ENCODE measurements at regions not wholly inside any gene's neighbourhood (a gene's known extent, or its start where the extent isn't known, plus 50 kb on each side); places are given as distances from the start of the nearest gene placed in this dataset.

DNA sequence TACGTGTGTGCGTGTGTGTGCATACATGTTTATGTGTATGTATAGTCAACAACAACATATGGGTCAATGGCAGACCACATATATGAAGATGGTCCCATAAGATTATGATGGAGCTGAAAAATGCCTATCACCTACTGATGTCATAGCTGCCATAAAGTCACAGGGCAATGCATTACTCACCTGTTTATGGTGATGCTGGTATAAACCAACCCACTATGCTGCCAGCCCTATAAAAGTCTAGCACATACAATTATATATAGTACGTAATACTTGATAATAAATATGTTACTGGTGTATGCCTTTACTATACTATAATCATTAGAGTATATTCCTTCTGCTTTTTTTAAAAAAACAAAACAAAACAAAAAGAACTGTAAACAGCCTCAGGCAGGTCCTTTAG is 148.4 kb upstream of the ARID1B start (continued):
- TF ChIP-seq, protein P1, sequence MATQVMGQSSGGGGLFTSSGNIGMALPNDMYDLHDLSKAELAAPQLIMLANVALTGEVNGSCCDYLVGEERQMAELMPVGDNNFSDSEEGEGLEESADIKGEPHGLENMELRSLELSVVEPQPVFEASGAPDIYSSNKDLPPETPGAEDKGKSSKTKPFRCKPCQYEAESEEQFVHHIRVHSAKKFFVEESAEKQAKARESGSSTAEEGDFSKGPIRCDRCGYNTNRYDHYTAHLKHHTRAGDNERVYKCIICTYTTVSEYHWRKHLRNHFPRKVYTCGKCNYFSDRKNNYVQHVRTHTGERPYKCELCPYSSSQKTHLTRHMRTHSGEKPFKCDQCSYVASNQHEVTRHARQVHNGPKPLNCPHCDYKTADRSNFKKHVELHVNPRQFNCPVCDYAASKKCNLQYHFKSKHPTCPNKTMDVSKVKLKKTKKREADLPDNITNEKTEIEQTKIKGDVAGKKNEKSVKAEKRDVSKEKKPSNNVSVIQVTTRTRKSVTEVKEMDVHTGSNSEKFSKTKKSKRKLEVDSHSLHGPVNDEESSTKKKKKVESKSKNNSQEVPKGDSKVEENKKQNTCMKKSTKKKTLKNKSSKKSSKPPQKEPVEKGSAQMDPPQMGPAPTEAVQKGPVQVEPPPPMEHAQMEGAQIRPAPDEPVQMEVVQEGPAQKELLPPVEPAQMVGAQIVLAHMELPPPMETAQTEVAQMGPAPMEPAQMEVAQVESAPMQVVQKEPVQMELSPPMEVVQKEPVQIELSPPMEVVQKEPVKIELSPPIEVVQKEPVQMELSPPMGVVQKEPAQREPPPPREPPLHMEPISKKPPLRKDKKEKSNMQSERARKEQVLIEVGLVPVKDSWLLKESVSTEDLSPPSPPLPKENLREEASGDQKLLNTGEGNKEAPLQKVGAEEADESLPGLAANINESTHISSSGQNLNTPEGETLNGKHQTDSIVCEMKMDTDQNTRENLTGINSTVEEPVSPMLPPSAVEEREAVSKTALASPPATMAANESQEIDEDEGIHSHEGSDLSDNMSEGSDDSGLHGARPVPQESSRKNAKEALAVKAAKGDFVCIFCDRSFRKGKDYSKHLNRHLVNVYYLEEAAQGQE (IDR thresholded peaks at IDR 0.05; ENCODE audit: low read depth): no peak
- no peak for TF ChIP-seq POLR2A (IDR thresholded peaks at IDR 0.05; ENCODE audit: borderline replicate concordance, extremely low read depth, insufficient read depth, insufficient read length)

DNA sequence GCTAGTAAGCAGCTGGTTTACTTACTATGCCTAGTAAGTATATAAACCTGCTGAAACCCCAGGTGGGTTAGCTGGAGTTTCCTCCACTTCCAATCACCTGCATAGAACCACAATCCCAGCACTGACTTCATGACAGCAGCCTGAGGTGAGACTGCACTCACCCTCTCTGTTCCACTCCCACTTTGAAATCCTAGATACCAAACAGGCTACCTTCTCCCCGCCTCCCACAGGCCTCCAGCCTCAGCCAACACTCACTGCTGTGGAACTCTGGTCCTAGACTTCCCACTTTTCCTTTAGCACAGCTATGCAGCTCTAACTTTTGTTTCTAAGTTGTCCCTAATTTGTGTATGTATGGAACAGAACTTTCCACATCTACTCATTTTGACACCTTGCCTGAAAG is 149.7 kb upstream of the ARID1B start:
- H3K4me2 ChIP-seq (ENCODE audit: low read length): no peak overlapping the region; the same call in 1 of the 2 replicates
- no TSS peak for BruUV-seq (replicated peaks)

More for the DNA sequence above, 149.7 kb upstream of the ARID1B start:
- intact Hi-C loops (cut with micrococcal nuclease): no loop called here
- RAD21 ChIA-PET (ENCODE audit: low non-redundant PET in 1 of 2, low total read pairs in 2 of 2, uncharacterized antibody in 2 of 2, unreplicated experiment in 2 of 2): no interaction called here
- Histone ChIP-seq H3K79me2 (ENCODE audit: insufficient read depth, low read length) (no peaks in the 10 kb centered on the region), H3K27me3 (ENCODE audit: insufficient read depth, low read length) (no peaks in the 10 kb centered on the region), H3K9me2 (ENCODE audit: insufficient read depth) (no peaks in the 10 kb centered on the region), H3K4me1 (ENCODE audit: control insufficient read depth in 1 of 2, insufficient read depth in 2 of 2, low read length in 2 of 2) (peaks cover 0 to 4% of the 10 kb centered on the region in 2 experiments; a peak in 1 of 4 replicates), H3K4me3 (replicated peaks in 1 of 2; ENCODE audit: low read depth in 1 of 2, low read length in 2 of 2) (no peak overlapping the region), H3K9ac (ENCODE audit: low read length) (no peak overlapping the region), H3K27ac (ENCODE audit: low read depth, low read length) (no peak overlapping the region), H3K9me3 (ENCODE audit: control insufficient read depth in 1 of 2, insufficient read depth in 1 of 2, low read depth in 1 of 2, low read length in 2 of 2) (no peaks in the 10 kb centered on the region), H4K20me1 (ENCODE audit: insufficient read depth) (no peaks in the 10 kb centered on the region), H2AFZ (ENCODE audit: low read depth, low read length, poor library complexity, severe bottlenecking) (peak overlapping the region; percentile 27), H3K36me3 (ENCODE audit: control insufficient read depth in 1 of 2, insufficient read depth in 2 of 2, low read length in 2 of 2) (no peaks in the 10 kb centered on the region)
- CTCF ChIA-PET: no interaction called here
- DNase-seq (ENCODE audit: low read depth, low spot score): no peak
- POLR2A ChIA-PET: no interaction called here
- peak; percentile 80 for ATAC-seq
- TF ChIP-seq, protein P2, sequence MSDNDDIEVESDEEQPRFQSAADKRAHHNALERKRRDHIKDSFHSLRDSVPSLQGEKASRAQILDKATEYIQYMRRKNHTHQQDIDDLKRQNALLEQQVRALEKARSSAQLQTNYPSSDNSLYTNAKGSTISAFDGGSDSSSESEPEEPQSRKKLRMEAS (IDR thresholded peaks at IDR 0.05): no peak
- TF ChIP-seq SP1 (IDR thresholded peaks at IDR 0.05; ENCODE audit: low read depth) (no peak), SIN3A (IDR thresholded peaks at IDR 0.05; ENCODE audit: low read depth) (no peak), ZFX (IDR thresholded peaks at IDR 0.05) (no peak), YY1 (IDR thresholded peaks at IDR 0.05; ENCODE audit: extremely low read depth, insufficient replicate concordance, low read depth, low read length) (no peak), ELF1 (IDR thresholded peaks at IDR 0.05; ENCODE audit: borderline replicate concordance, low read depth) (no peak), RAD21 (IDR thresholded peaks at IDR 0.05; ENCODE audit: low read depth) (no peak), EGR1 (IDR thresholded peaks at IDR 0.05; ENCODE audit: low read depth) (no peak), EZH2 (IDR thresholded peaks at IDR 0.05) (no peak), CBX3 (IDR thresholded peaks at IDR 0.05; ENCODE audit: low read depth) (no peak), POLR2A (IDR thresholded peaks at IDR 0.05; ENCODE audit: borderline replicate concordance, extremely low read depth, insufficient read depth, insufficient read length) (no peak), SRF (IDR thresholded peaks at IDR 0.05; ENCODE audit: low read depth) (no peak)
- TF ChIP-seq, protein P3, sequence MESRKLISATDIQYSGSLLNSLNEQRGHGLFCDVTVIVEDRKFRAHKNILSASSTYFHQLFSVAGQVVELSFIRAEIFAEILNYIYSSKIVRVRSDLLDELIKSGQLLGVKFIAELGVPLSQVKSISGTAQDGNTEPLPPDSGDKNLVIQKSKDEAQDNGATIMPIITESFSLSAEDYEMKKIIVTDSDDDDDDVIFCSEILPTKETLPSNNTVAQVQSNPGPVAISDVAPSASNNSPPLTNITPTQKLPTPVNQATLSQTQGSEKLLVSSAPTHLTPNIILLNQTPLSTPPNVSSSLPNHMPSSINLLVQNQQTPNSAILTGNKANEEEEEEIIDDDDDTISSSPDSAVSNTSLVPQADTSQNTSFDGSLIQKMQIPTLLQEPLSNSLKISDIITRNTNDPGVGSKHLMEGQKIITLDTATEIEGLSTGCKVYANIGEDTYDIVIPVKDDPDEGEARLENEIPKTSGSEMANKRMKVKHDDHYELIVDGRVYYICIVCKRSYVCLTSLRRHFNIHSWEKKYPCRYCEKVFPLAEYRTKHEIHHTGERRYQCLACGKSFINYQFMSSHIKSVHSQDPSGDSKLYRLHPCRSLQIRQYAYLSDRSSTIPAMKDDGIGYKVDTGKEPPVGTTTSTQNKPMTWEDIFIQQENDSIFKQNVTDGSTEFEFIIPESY (IDR thresholded peaks at IDR 0.05; ENCODE audit: extremely low read depth, insufficient replicate concordance, low read length): no peak
- TF ChIP-seq, protein P4, sequence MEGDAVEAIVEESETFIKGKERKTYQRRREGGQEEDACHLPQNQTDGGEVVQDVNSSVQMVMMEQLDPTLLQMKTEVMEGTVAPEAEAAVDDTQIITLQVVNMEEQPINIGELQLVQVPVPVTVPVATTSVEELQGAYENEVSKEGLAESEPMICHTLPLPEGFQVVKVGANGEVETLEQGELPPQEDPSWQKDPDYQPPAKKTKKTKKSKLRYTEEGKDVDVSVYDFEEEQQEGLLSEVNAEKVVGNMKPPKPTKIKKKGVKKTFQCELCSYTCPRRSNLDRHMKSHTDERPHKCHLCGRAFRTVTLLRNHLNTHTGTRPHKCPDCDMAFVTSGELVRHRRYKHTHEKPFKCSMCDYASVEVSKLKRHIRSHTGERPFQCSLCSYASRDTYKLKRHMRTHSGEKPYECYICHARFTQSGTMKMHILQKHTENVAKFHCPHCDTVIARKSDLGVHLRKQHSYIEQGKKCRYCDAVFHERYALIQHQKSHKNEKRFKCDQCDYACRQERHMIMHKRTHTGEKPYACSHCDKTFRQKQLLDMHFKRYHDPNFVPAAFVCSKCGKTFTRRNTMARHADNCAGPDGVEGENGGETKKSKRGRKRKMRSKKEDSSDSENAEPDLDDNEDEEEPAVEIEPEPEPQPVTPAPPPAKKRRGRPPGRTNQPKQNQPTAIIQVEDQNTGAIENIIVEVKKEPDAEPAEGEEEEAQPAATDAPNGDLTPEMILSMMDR (IDR thresholded peaks at IDR 0.05 in 2 of 3, conservative IDR thresholded peaks at IDR 0.05 in 1 of 3; ENCODE audit: borderline replicate concordance in 1 of 3, insufficient read depth in 1 of 3, low read depth in 2 of 3, low read length in 2 of 3): no peak
